ENCODE measurements at regions not wholly inside any gene's neighbourhood (a gene's known extent, or its start where the extent isn't known, plus 50 kb on each side); places are given as distances from the start of the nearest gene placed in this dataset.

- TF ChIP-seq CTCF (optimal IDR thresholded peaks at IDR 0.05 in 1 of 3, IDR thresholded peaks at IDR 0.05 in 1 of 3, conservative IDR thresholded peaks at IDR 0.05 in 1 of 3; ENCODE audit: extremely low read depth in 1 of 3, insufficient read depth in 2 of 3, low read length in 3 of 3), result no peak
- TF ChIP-seq EZH2 (IDR thresholded peaks at IDR 0.05; ENCODE audit: low read length), result no peak
Measured at GRCh38 chr4:13312264-13312663, 171.9 kb downstream of the RAB28 start.

All from keratinocyte (primary cell).